Bone marrow (tissue), 2 donors: ENCODE measurements at regions not wholly inside any gene's neighbourhood (a gene's known extent, or its start where the extent isn't known, plus 50 kb on each side); places are given as distances from the start of the nearest gene placed in this dataset.

Experiments
- DNase-seq, 2 donors: peaks; one replicate each; lab custom pipeline; 2025; lab: John Stamatoyannopoulos, UW

GRCh38 chr7:12127455-12127854 is 83.6 kb upstream of the TMEM106B start:
- no peak for DNase-seq

GRCh38 chr7:12130609-12131008 is 80.5 kb upstream of the TMEM106B start:
- DNase-seq = no peak

DNA sequence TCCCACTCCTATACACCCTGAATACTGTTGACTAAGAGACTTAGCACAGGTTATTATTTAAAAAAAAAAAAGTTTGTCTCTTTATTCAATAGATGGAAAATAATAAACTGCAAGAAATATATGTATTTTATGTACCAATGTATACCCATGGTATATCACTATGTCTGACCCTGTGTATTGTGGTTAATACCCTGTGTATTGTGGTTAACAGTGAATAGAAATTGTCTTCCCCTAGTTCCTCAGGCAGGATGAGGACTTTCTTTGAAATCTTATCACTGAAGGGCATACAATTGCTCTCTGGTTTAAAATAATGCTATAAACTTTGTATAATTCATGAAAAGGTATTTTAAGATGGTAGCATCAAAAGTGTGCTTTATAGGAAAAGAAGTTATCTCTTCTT is 80.0 kb upstream of the TMEM106B start:
- DNase-seq = no peak

GRCh38 chr7:12133865-12134264 is 77.2 kb upstream of the TMEM106B start:
- DNase-seq = no peak

DNA sequence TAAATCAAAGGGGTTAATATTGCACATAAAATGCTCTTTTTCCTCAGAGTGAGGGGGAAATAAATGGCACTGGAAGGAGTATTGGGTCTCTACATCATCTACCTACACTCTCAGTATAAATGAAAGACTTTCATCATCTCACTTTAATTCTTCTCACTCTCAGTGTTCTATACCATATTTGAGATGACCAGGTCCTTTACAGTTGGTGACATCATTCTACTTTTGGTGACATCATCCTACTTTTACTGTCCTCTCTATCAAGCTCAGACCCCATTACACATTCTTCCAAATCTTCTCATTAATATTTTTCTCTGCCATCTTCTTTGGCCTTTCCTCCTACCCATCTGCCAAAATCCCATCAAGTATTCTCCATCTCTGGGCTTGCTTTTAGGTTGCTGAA is 74.6 kb upstream of the TMEM106B start:
- DNase-seq = no peak

DNA sequence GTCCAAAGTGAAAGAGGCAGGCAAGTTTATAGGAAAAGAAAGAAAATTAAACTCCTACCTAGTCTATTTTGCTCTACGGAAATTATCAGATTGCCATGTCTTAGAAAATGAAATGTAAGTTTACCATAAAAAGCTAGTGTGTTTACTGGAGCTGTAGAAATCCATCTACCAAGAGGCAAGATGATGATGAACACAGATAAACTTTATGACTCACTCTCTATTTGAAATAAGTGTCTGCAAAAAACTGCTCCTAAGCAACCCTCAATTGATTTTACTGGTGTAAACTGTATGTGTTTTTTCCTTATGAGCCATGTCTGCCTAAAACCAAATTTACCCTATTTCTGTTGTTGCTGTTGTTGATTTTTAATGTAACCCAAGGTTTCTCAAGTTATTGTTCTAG is 73.8 kb upstream of the TMEM106B start:
- no peak for DNase-seq

DNA sequence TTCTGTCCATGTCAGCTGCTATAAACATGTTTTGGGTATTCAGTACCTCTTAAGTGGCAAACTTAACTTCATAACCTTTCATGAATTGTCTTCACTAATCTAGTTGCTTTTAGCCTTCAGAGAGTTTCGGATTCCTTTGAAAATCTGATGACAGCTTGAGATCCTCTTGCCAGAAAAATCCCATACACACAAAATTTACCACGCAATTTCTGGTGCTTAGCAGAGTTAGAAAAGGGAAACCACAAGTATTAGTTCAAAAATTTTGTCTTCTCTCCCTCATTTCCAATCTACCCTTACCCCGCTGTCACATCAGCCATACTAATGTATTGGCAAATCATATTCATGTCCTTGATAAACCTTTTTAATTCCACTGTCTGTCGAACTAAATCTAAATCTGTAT is 72.7 kb upstream of the TMEM106B start:
- no peak for DNase-seq

- no peak for DNase-seq
These were observed 71.7 kb upstream of the TMEM106B start for GRCh38 chr7:12139416-12139815.

DNA sequence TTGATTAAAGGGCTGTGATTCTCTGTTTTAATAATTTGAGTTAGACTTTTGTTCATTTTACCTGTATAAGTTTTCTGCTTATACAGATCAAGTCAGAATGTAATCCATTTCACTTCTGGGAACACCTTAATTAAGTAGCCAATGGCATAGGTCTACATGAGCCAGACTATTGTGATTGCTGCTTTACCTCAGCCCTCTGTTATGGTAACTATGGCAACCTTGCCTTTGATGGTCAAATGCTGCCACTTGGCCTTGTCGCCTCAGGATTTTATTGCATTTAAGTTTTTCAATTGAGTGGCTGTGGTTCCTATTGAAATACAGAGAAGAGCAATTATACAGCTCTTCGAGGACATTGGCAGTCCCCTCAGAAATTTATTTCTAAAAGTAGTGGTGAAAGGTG is 64.3 kb upstream of the TMEM106B start:
- no peak for DNase-seq

DNA sequence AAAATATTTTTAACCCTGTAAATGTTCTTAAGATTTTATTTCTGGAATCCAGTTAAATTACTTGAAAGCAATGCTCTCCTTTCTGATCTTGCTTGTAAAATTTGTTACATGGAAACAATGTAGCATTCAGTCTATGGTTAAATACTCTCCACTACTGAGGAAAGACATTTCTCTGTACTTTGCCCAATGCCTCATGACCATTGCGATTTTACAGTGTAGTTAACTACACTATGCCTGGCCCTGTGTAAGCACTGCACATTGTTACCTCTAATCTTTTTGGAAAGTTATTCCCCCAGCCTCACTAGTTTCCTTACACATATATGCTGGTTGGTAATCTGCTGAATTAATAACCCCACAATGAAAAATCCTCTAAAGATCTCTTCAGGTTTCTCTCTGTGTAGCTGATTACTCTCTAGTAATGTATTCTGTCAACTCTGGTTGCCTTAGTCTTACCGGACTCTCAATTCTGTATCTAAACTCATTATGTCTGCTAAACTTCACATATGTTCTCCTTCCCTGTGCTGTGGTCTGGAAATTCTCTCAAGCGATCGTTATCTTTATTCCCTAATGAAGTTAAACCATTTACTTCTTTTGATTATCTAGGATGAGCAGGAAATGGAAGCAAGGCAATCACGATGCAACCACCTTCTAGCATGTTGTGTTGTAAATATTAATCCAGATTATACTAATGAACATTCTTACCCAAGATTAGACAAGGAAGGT is 58.7 kb upstream of the TMEM106B start:
- no peak for DNase-seq

DNA sequence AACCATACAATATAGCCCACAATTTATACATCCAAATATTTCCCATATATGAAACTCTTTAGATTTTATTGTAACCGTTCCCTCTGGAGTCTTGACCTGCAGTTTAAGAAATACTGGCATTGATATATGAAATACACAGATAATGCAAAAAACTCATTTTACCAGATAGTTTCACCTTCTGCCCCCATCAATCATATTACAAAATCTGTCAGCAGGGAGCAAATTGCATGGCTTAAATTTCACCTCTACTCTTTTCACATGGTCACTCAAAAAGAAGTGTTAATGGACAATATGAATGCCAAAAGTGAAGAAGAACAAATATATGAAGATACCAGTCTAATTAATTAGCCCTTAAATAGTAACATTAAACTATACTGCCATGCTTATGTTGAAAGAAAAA is 57.0 kb upstream of the TMEM106B start:
- no peak for DNase-seq

- DNase-seq = no peak
These were observed 53.6 kb upstream of the TMEM106B start for GRCh38 chr7:12157517-12157916.

DNA sequence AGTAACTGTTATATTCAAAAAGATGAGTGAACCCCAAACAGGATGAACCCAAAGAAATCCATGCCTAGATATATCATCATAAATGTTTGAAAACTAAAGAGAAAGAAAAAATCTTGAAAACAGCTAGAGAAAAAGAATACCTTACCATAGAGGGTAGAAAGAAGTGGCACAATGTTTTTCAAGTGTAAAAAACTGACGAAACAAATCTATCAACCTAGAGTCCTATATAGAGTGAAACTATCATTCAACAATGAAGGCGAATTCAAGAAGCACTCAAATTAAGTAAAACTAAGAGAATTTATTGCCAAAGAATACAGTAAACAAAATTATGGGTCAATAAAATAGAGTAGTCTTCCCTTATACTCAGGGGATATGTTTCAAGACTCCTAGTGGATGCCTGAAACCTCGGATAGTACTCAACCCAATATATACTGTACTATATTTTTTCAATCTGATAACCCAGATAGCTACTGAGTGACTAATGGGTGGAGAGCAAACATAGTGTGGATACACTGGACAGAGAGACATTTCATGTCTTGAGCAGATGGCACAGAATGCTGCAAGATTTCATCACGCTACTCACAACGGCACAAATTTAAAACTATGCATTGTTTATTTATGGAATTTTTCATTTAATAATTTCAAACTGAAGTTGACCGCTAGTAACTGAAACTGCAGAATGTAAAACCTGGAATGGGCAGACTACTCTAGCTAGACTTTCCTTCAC is 52.6 kb upstream of the TMEM106B start:
- DNase-seq = no peak

DNA sequence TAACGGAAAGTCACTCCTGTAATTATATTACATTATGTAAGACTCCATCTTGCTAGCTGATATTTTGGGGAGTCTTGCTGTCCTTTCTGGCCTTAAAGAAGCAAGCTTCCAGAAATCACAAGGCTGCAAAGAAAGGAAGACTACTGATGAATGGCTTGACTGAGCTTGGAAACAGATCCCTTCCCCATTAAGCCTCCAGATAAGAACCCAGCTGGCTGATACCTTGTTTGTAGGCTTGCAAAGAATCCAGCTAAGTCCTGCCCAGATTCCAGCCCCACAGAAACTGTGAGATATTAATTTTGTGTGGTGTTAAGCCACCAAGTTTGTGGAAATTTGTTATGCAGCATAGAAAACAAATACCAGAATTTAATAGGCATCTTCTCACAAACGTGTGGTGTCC is 49.9 kb upstream of the TMEM106B start:
- DNase-seq = no peak
